SK-N-SH (cell line): ENCODE measurements at regions not wholly inside any gene's neighbourhood (a gene's known extent, or its start where the extent isn't known, plus 50 kb on each side); places are given as distances from the start of the nearest gene placed in this dataset.

Source experiments
- CTCF ChIA-PET: fragments of 300-600, 350-600 bp; formaldehyde crosslinking; extraction: SDS; loops from one replicate; lab custom pipeline; 2021; lab: Yijun Ruan, JAX
- POLR2A ChIA-PET: fragments of 350-600 bp; sonication (Branson Sonifier 250); formaldehyde crosslinking; extraction: SDS; loops from one replicate; lab custom pipeline; 2020; ENCODE audit warnings: antibody characterized with exemption, inconsistent platforms; lab: Yijun Ruan, JAX
- DNase-seq: peaks from one replicate; pipeline ENCODE4 v3.0.0; 2012
- H2AFZ ChIP-seq: fragments of 200-600 bp; sonication (generic); 2 replicates; pipeline ENCODE4 v1.8.1; 2016; ENCODE audit warnings: antibody characterized with exemption, mild to moderate bottlenecking, low read depth
- H3F3A ChIP-seq: fragments of 200-600 bp; sonication (generic); replicated peaks from 2 replicates; pipeline ENCODE3; 2016; ENCODE audit warnings: antibody characterized with exemption, mild to moderate bottlenecking; ENCODE audit not compliant: insufficient read depth
- H3K27ac ChIP-seq, 2 experiments: fragments of 200-500 bp in 1 of 2; fragments of 200-600 bp in 1 of 2; sonication (Bioruptor generic) in 1 of 2; sonication (generic), shearing (Covaris generic) in 1 of 2; 2 replicates each; pipeline versions ENCODE4 v1.5.1 to v1.6.1; 2014 to 2016; ENCODE audit warnings: low read depth in 2 of 2, inconsistent platforms in 1 of 2, low read length in 1 of 2, mild to moderate bottlenecking in 1 of 2, mixed read lengths in 1 of 2
- H3K27me3 ChIP-seq: fragments of 200-600 bp; sonication (generic), shearing (Covaris generic); 2 replicates; pipeline ENCODE4 v1.6.1; 2016; ENCODE audit warnings: mixed run types; ENCODE audit not compliant: insufficient read depth
- H3K36me3 ChIP-seq, 2 experiments: fragments of 200-500 bp in 1 of 2; fragments of 200-600 bp in 1 of 2; sonication (Bioruptor generic) in 1 of 2; sonication (generic) in 1 of 2; replicated peaks in 1 of 2; 2 replicates each; pipeline versions ENCODE3 to v1.5.1; 2014 to 2016; ENCODE audit warnings: low read length in 1 of 2, mild to moderate bottlenecking in 1 of 2; ENCODE audit not compliant: insufficient read depth in 2 of 2, control insufficient read depth in 1 of 2
- H3K4me1 ChIP-seq, 2 experiments: fragments of 200-500 bp in 1 of 2; fragments of 200-600 bp in 1 of 2; sonication (Bioruptor generic) in 1 of 2; sonication (generic), shearing (Covaris generic) in 1 of 2; 2 replicates each; pipeline versions ENCODE4 v1.5.1 to v1.6.1; 2014 to 2016; ENCODE audit warnings: low read depth in 1 of 2, low read length in 1 of 2, mixed run types in 1 of 2; ENCODE audit not compliant: insufficient read depth in 2 of 2, control insufficient read depth in 1 of 2
- H3K4me2 ChIP-seq: fragments of 200-600 bp; sonication (generic), shearing (Covaris generic); 2 replicates; pipeline ENCODE4 v1.6.1; 2017; ENCODE audit warnings: mixed run types
- H3K4me3 ChIP-seq, 2 experiments: fragments of 200-500 bp in 1 of 2; fragments of 200-600 bp in 1 of 2; sonication (Bioruptor generic) in 1 of 2; sonication (generic), shearing (Covaris generic) in 1 of 2; 2 replicates each; pipeline versions ENCODE4 v1.5.1 to v1.8.1; 2014 to 2016; ENCODE audit warnings: low read depth in 2 of 2, inconsistent platforms in 1 of 2, low read length in 1 of 2, mild to moderate bottlenecking in 1 of 2, mixed read lengths in 1 of 2, moderate library complexity in 1 of 2
- H3K79me2 ChIP-seq: fragments of 200-600 bp; sonication (generic); 2 replicates; pipeline ENCODE4 v1.8.1; 2017; ENCODE audit warnings: mild to moderate bottlenecking; ENCODE audit not compliant: insufficient read depth
- H3K9ac ChIP-seq: fragments of 200-600 bp; sonication (generic); 2 replicates; pipeline ENCODE4 v1.6.1; 2017; ENCODE audit warnings: mixed run types
- H3K9me2 ChIP-seq: fragments of 200-600 bp; sonication (generic); 2 replicates; pipeline ENCODE4 v1.6.1; 2017; ENCODE audit warnings: mixed run types
- H3K9me3 ChIP-seq: fragments of 200-600 bp; sonication (generic); 2 replicates; pipeline ENCODE4 v1.6.1; 2017; ENCODE audit warnings: mixed run types, mild to moderate bottlenecking, moderate library complexity
- H4K20me1 ChIP-seq: fragments of 200-600 bp; sonication (generic); 2 replicates; pipeline ENCODE4 v1.6.1; 2017; ENCODE audit warnings: mild to moderate bottlenecking, mixed run types; ENCODE audit not compliant: insufficient read depth
- CHD2 ChIP-seq: fragments of 150-350 bp; IDR thresholded peaks from 2 replicates; pipeline ENCODE4 v1.6.1; 2018; ENCODE audit warnings: low read length; ENCODE audit not compliant: partially characterized antibody
- ELF1 ChIP-seq: IDR thresholded peaks from 2 replicates; pipeline ENCODE4 v1.4.0; 2012
- EP300 ChIP-seq, 2 experiments: IDR thresholded peaks; 2 replicates each; pipeline versions ENCODE4 v1.4.0 to v1.6.1; 2012; ENCODE audit warnings: borderline replicate concordance in 1 of 2, low read depth in 1 of 2, low read length in 1 of 2
- EZH2phosphoT487 ChIP-seq: fragments of 200-600 bp; sonication (generic); IDR thresholded peaks from 2 replicates; pipeline ENCODE4 v1.6.1; 2017; ENCODE audit warnings: low read depth, mixed run types, mild to moderate bottlenecking, antibody characterized with exemption, moderate library complexity, borderline replicate concordance
- FOXJ3 ChIP-seq: sonication (generic); formaldehyde crosslinking; IDR thresholded peaks from 2 replicates; pipeline ENCODE4 v1.5.1; 2020; ENCODE audit warnings: mild to moderate bottlenecking, missing genetic modification reagents
- FOXM1 ChIP-seq: IDR thresholded peaks from 2 replicates; pipeline ENCODE4 v1.4.0; 2012; ENCODE audit warnings: low read depth, mild to moderate bottlenecking
- GATA2 ChIP-seq: sonication (generic); formaldehyde crosslinking; IDR thresholded peaks from 2 replicates; pipeline ENCODE4 v1.5.0; 2020; ENCODE audit warnings: mild to moderate bottlenecking, missing genetic modification reagents
- NRF1 ChIP-seq: IDR thresholded peaks from 2 replicates; pipeline ENCODE4 v1.6.1; 2012; ENCODE audit warnings: low read depth, mild to moderate bottlenecking, low read length
- RFX5 ChIP-seq: IDR thresholded peaks from 2 replicates; pipeline ENCODE4 v1.6.1; 2012; ENCODE audit warnings: mild to moderate bottlenecking, improper control_type of control experiment, low read length
- RXRA ChIP-seq: IDR thresholded peaks from 2 replicates; pipeline ENCODE4 v1.4.0; 2012; ENCODE audit warnings: low read depth, mild to moderate bottlenecking, borderline replicate concordance
- TAF1 ChIP-seq: IDR thresholded peaks from 2 replicates; pipeline ENCODE4 v1.6.1; 2012; ENCODE audit warnings: low read depth, mild to moderate bottlenecking, low read length, moderate library complexity, borderline replicate concordance
- TCF12 ChIP-seq: IDR thresholded peaks from 2 replicates; pipeline ENCODE4 v1.4.0; 2012
- WGBS: methylation state at CpG from one replicate; pipeline ENCODE4 v1.1.6; 2017; ENCODE audit warnings: low lambda C conversion rate; 5-methylcytosine and 5-hydroxymethylcytosine counted together
- TF ChIP-seq, protein P1 (sequence below): IDR thresholded peaks from 2 replicates; pipeline ENCODE4 v1.4.0; 2012; ENCODE audit warnings: low read depth, borderline replicate concordance
- TF ChIP-seq, protein P2 (sequence below): IDR thresholded peaks from 2 replicates; pipeline ENCODE4 v1.4.0; 2012; ENCODE audit warnings: low read depth, borderline replicate concordance
- TF ChIP-seq, protein P3 (sequence below): IDR thresholded peaks from 2 replicates; pipeline ENCODE4; 2012
- TF ChIP-seq, protein P4 (sequence below): IDR thresholded peaks from 2 replicates; pipeline ENCODE4 v1.4.0; 2012; ENCODE audit warnings: low read depth

GRCh38 chr4:25505637-25505991 lies 128.6 kb downstream of the ANAPC4 start:
- Histone ChIP-seq H3K9ac (no peak overlapping the region), H3K36me3 (no peaks in the 10 kb centered on the region), H3K9me3 (no peaks in the 10 kb centered on the region), H3K4me2 (no peak overlapping the region), H4K20me1 (no peaks in the 10 kb centered on the region), H2AFZ (no peak overlapping the region), H3K4me3 (no peak overlapping the region), H3K4me1 (peaks cover 0 to 4% of the 10 kb centered on the region in 2 experiments; a peak in 2 of 4 replicates), H3K79me2 (no peaks in the 10 kb centered on the region), H3K27me3 (no peaks in the 10 kb centered on the region), H3F3A (peaks cover 4% of the 10 kb centered on the region), H3K9me2 (no peaks in the 10 kb centered on the region), H3K27ac (no peak overlapping the region)
- no peak for DNase-seq
- WGBS: 85% methylated on average over 22 of the region's 23 CpGs
- ChIA-PET POLR2A (no interaction called here), CTCF (no interaction called here)
- TF ChIP-seq NRF1 (no peak), EZH2phosphoT487 (no peak)

- WGBS: 86% methylated on average over 13 of the region's 39 CpGs
- H3K9me3 ChIP-seq: no peaks in the 10 kb centered on the region
- H3K4me2 ChIP-seq: no peak overlapping the region
- no peaks in the 10 kb centered on the region for H3K79me2 ChIP-seq
- no peaks in the 10 kb centered on the region for H3K9me2 ChIP-seq
- no peaks in the 10 kb centered on the region for H3K36me3 ChIP-seq
- no peak for DNase-seq
- no peak overlapping the region for H3K4me3 ChIP-seq
- no peaks in the 10 kb centered on the region; a peak in 1 of 4 replicates for H3K4me1 ChIP-seq
- no peaks in the 10 kb centered on the region for H3K27me3 ChIP-seq
- TF ChIP-seq GATA2 (no peak), RXRA (no peak), RFX5 (no peak), TAF1 (no peak), TCF12 (no peak), FOXM1 (no peak), ELF1 (no peak), FOXJ3 (CRISPR knock-in tag) (no peak), EP300 (IDR thresholded peaks at IDR 0.05; ENCODE audit: borderline replicate concordance in 1 of 2, low read depth in 1 of 2, low read length in 1 of 2) (no peak), CHD2 (no peak), EZH2phosphoT487 (no peak)
- TF ChIP-seq, protein P1, sequence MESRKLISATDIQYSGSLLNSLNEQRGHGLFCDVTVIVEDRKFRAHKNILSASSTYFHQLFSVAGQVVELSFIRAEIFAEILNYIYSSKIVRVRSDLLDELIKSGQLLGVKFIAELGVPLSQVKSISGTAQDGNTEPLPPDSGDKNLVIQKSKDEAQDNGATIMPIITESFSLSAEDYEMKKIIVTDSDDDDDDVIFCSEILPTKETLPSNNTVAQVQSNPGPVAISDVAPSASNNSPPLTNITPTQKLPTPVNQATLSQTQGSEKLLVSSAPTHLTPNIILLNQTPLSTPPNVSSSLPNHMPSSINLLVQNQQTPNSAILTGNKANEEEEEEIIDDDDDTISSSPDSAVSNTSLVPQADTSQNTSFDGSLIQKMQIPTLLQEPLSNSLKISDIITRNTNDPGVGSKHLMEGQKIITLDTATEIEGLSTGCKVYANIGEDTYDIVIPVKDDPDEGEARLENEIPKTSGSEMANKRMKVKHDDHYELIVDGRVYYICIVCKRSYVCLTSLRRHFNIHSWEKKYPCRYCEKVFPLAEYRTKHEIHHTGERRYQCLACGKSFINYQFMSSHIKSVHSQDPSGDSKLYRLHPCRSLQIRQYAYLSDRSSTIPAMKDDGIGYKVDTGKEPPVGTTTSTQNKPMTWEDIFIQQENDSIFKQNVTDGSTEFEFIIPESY: no peak
- TF ChIP-seq, protein P2, sequence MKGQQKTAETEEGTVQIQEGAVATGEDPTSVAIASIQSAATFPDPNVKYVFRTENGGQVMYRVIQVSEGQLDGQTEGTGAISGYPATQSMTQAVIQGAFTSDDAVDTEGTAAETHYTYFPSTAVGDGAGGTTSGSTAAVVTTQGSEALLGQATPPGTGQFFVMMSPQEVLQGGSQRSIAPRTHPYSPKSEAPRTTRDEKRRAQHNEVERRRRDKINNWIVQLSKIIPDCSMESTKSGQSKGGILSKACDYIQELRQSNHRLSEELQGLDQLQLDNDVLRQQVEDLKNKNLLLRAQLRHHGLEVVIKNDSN: no peak
- TF ChIP-seq, protein P3, sequence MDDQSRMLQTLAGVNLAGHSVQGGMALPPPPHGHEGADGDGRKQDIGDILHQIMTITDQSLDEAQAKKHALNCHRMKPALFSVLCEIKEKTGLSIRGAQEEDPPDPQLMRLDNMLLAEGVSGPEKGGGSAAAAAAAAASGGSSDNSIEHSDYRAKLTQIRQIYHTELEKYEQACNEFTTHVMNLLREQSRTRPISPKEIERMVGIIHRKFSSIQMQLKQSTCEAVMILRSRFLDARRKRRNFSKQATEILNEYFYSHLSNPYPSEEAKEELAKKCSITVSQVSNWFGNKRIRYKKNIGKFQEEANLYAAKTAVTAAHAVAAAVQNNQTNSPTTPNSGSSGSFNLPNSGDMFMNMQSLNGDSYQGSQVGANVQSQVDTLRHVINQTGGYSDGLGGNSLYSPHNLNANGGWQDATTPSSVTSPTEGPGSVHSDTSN: no peak
- TF ChIP-seq, protein P4, sequence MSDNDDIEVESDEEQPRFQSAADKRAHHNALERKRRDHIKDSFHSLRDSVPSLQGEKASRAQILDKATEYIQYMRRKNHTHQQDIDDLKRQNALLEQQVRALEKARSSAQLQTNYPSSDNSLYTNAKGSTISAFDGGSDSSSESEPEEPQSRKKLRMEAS: no peak
- H4K20me1 ChIP-seq: no peaks in the 10 kb centered on the region
- H3K9ac ChIP-seq: no peak overlapping the region
- POLR2A ChIA-PET: no interaction called here
- H2AFZ ChIP-seq: no peak overlapping the region
- H3F3A ChIP-seq: peaks cover 4% of the 10 kb centered on the region
- CTCF ChIA-PET: no interaction called here
- no peak overlapping the region for H3K27ac ChIP-seq
Observed at GRCh38 chr4:25506032-25506571, 129.0 kb downstream of the ANAPC4 start.
